ENCODE measurements at regions not wholly inside any gene's neighbourhood (a gene's known extent, or its start where the extent isn't known, plus 50 kb on each side); places are given as distances from the start of the nearest gene placed in this dataset.
"Not testable (repeated sequence)": the region's sequence is repeated elsewhere in the genome, so short reads cannot be mapped to it uniquely, and the experiment has no call there.

DNA sequence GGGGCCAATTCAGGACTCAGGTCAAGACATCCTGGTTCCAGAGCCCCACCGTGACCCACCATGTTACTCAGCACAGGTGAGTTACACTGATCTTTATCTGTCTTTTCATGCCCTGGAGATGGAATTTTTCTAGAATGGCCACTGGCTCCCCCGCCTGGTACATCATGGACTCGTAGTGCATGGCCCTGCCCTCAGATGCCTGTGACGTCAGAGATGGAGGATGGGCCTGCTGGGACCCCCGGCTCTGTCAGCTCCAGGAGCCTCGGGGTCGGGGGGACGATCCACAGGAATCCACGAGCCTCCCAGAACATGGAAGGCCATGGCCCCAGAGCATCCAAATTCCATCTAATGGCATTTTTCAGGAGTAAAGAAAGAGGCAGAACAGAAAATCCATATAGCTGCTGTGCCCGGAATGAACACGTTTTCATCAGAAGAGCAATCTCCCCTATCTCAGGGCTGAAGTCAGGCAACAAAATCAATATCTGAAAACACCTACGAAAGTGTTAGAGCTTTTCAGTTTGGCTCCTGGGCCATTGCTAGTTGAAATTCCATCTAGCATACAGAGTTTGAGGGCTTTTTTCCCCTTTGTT is 146.7 kb upstream of the SFSWAP start:
- H3K4me1 ChIP-seq (ENCODE audit: control insufficient read depth in 2 of 2, insufficient read depth in 2 of 2, low read length in 2 of 2); H3K27ac Mint-ChIP-seq; H3K27me3 ChIP-seq (ENCODE audit: control insufficient read depth in 2 of 2, insufficient read depth in 2 of 2, low read length in 2 of 2); H3K36me3 Mint-ChIP-seq; H3K4me1 Mint-ChIP-seq; ATAC-seq; H3K4me3 Mint-ChIP-seq; H3K36me3 ChIP-seq (ENCODE audit: control insufficient read depth in 2 of 3, insufficient read depth in 3 of 3, low read length in 3 of 3); H3K9me3 Mint-ChIP-seq; H3K4me3 ChIP-seq (ENCODE audit: low read length); DNase-seq; CTCF ChIA-PET; POLR2A ChIA-PET; H3K27ac ChIP-seq (ENCODE audit: low read depth, low read length); intact Hi-C loops (cut with micrococcal nuclease); H3K9me3 ChIP-seq (ENCODE audit: control insufficient read depth in 2 of 3, low read length in 3 of 3): not testable (repeated sequence)
- H3K27me3 Mint-ChIP-seq, result peaks cover 0 to 17% (median 5%) of the 10 kb centered on the region in 5 donors

DNA sequence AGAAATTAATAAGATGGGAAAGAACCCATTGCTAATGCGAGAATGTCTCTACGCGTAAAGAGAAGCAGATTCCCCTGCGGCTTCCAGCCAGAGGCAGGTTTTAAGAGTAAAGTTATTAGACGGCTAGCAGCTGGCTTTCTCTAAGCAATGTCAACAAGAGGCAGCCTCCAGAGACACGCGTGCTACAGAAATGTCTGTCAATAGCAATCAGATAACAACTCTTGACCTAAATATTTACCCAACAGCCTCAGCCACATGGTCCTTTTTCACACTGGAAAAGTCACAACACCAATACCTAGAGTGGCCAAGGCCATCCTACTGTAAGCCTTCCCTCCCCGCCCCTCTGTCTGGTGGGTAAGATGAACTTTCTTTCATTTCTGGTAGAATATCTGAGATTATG is 146.0 kb upstream of the SFSWAP start:
- ChIA-PET POLR2A (no interaction called here), CTCF (no interaction called here)
- DNase-seq, result no peak
- intact Hi-C loops (cut with micrococcal nuclease), result no loop called here
- Histone ChIP-seq H3K4me3 (ENCODE audit: low read length) (no peak overlapping the region), H3K9me3 (ENCODE audit: control insufficient read depth in 2 of 3, low read length in 3 of 3) (no peaks in the 10 kb centered on the region), H3K27me3 (ENCODE audit: control insufficient read depth in 2 of 2, insufficient read depth in 2 of 2, low read length in 2 of 2) (no peaks in the 10 kb centered on the region), H3K4me1 (ENCODE audit: control insufficient read depth in 2 of 2, insufficient read depth in 2 of 2, low read length in 2 of 2) (no peaks in the 10 kb centered on the region), H3K27ac (ENCODE audit: low read depth, low read length) (no peak overlapping the region), H3K36me3 (ENCODE audit: control insufficient read depth in 2 of 3, insufficient read depth in 3 of 3, low read length in 3 of 3) (no peaks in the 10 kb centered on the region)
- Mint-ChIP-seq H3K27ac (no peak overlapping the region), H3K4me3 (no peak overlapping the region), H3K36me3 (peaks cover 0 to 3% (median 0%) of the 10 kb centered on the region in 5 donors), H3K27me3 (peaks cover 0 to 17% (median 5%) of the 10 kb centered on the region in 5 donors), H3K4me1 (peaks cover 0 to 6% (median 0%) of the 10 kb centered on the region in 7 donors), H3K9me3 (peaks cover 0 to 2% (median 0%) of the 10 kb centered on the region in 11 donors)
- no peak for ATAC-seq

DNA sequence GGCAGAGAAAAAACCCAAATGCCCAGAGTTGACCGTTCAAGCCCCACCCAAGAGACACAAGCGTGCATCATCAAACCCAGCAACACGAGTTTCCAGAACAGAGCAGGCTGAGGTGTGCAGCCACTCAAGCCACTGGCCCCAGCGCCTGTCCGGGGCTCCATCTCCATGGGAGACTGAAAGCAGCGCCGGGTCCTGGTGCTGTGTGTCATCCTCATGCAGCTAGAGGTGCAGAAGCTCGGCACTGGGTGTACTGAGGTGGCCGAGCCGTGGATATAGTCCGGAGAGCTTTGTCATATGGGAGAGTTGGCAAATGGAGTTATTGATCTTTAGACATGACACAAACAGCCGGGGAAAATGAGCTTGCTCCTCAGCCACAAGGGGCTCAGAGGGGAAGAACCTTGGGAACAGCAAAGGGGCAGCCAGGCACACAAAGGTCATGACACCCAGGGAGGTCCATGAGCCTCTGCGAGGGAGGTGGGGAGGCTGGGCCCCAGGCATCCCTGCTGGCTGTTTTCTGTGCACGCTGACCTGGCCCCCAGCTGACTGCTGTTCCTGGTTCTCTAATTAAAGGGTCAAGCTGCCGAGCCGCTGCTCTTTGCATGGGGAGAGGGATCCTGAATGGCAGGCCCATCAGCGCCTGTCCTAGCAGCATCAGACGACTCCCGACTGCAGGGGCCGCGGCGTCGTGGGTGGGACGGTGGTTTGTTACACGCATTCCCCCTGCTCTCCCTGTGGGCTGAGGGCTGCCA is 145.4 kb upstream of the SFSWAP start:
- Mint-ChIP-seq H3K27me3 (peaks cover 0 to 17% (median 5%) of the 10 kb centered on the region in 5 donors), H3K4me1 (peaks cover 0 to 6% (median 0%) of the 10 kb centered on the region in 7 donors), H3K4me3 (no peak overlapping the region), H3K36me3 (peaks cover 0 to 3% (median 0%) of the 10 kb centered on the region in 5 donors), H3K27ac (no peak overlapping the region), H3K9me3 (peaks cover 0 to 1% (median 0%) of the 10 kb centered on the region in 11 donors)
- POLR2A ChIA-PET, result no interaction called here
- ATAC-seq (no peak), DNase-seq (no peak)
- H3K27me3 ChIP-seq (ENCODE audit: control insufficient read depth in 2 of 2, insufficient read depth in 2 of 2, low read length in 2 of 2), result no peaks in the 10 kb centered on the region
- H3K27ac ChIP-seq (ENCODE audit: low read depth, low read length), result no peak overlapping the region
- CTCF ChIA-PET, result no interaction called here
- no peaks in the 10 kb centered on the region for H3K4me1 ChIP-seq (ENCODE audit: control insufficient read depth in 2 of 2, insufficient read depth in 2 of 2, low read length in 2 of 2)
- H3K4me3 ChIP-seq (ENCODE audit: low read length), result no peak overlapping the region
- H3K9me3 ChIP-seq (ENCODE audit: control insufficient read depth in 2 of 3, low read length in 3 of 3), result no peaks in the 10 kb centered on the region
- no peaks in the 10 kb centered on the region for H3K36me3 ChIP-seq (ENCODE audit: control insufficient read depth in 2 of 3, insufficient read depth in 3 of 3, low read length in 3 of 3)
- intact Hi-C loops (cut with micrococcal nuclease), result no loop called here

DNA sequence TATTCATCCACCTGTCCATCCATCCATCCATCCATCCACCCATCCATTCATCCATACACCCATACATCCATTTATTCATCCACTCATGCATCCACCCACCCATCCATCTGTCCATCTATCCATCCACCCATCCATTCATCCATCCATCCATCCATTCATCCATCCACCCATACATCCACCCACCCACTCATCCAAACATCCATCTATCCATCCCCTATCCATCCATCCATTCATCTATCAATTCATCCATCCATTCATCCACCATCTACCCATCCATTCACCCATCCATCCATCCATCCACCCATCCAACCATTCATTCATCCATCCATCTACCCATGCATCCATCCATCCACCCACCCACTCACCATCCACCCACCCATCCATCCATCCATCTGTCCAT is 142.6 kb upstream of the SFSWAP start:
- Mint-ChIP-seq H3K27me3 (peaks cover 0 to 17% (median 4%) of the 10 kb centered on the region in 5 donors), H3K4me1 (peaks cover 0 to 6% (median 0%) of the 10 kb centered on the region in 7 donors), H3K4me3 (peak overlapping the region in 1 of 10 donors; percentile 30), H3K9me3 (peaks cover 0 to 1% (median 0%) of the 10 kb centered on the region in 11 donors), H3K36me3 (peaks cover 0 to 3% (median 0%) of the 10 kb centered on the region in 5 donors), H3K27ac (no peak overlapping the region)
- ChIA-PET CTCF (no interaction called here), POLR2A (no interaction called here)
- Histone ChIP-seq H3K4me1 (ENCODE audit: control insufficient read depth in 2 of 2, insufficient read depth in 2 of 2, low read length in 2 of 2) (no peaks in the 10 kb centered on the region), H3K4me3 (ENCODE audit: low read length) (no peak overlapping the region), H3K27ac (ENCODE audit: low read depth, low read length) (no peak overlapping the region), H3K27me3 (ENCODE audit: control insufficient read depth in 2 of 2, insufficient read depth in 2 of 2, low read length in 2 of 2) (no peaks in the 10 kb centered on the region), H3K36me3 (ENCODE audit: control insufficient read depth in 2 of 3, insufficient read depth in 3 of 3, low read length in 3 of 3) (no peaks in the 10 kb centered on the region), H3K9me3 (ENCODE audit: control insufficient read depth in 2 of 3, low read length in 3 of 3) (no peaks in the 10 kb centered on the region)
- intact Hi-C loops (cut with micrococcal nuclease), result no loop called here
- no peak for ATAC-seq
- DNase-seq, result no peak

DNA sequence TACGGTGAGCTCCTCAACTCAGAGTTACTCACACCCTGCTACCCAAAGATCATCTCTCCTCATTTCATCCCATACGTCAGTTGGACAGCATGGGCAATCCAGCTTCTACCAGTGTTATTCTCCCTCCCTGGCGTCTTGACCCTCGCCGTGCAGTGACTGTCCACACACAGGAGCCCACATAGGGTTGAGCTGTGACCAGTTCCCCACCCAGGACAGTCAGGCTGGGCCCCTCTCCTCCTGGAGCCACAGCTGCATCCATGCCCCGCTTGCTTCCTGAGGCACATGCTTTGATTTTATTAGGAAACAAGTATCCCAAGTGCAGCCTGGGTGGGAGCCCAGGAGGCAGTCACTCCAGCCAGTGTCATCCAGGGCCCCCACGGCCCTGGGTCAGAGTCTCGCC is 140.3 kb upstream of the SFSWAP start:
- POLR2A ChIA-PET, result no interaction called here
- no peaks in the 10 kb centered on the region for H3K36me3 ChIP-seq (ENCODE audit: control insufficient read depth in 2 of 3, insufficient read depth in 3 of 3, low read length in 3 of 3)
- no peaks in the 10 kb centered on the region for H3K9me3 ChIP-seq (ENCODE audit: control insufficient read depth in 2 of 3, low read length in 3 of 3)
- Mint-ChIP-seq H3K27me3 (peaks cover 0 to 17% (median 0%) of the 10 kb centered on the region in 5 donors), H3K9me3 (peaks cover 0 to 1% (median 0%) of the 10 kb centered on the region in 11 donors), H3K27ac (no peak overlapping the region), H3K4me3 (no peak overlapping the region), H3K36me3 (peaks cover 0 to 3% (median 0%) of the 10 kb centered on the region in 5 donors), H3K4me1 (peaks cover 0 to 6% (median 0%) of the 10 kb centered on the region in 7 donors)
- H3K27me3 ChIP-seq (ENCODE audit: control insufficient read depth in 2 of 2, insufficient read depth in 2 of 2, low read length in 2 of 2), result no peaks in the 10 kb centered on the region
- no peak overlapping the region for H3K4me3 ChIP-seq (ENCODE audit: low read length)
- intact Hi-C loops (cut with micrococcal nuclease), result no loop called here
- CTCF ChIA-PET, result no interaction called here
- ATAC-seq, result no peak
- H3K27ac ChIP-seq (ENCODE audit: low read depth, low read length), result no peak overlapping the region
- no peaks in the 10 kb centered on the region for H3K4me1 ChIP-seq (ENCODE audit: control insufficient read depth in 2 of 2, insufficient read depth in 2 of 2, low read length in 2 of 2)
- DNase-seq, result no peak

DNA sequence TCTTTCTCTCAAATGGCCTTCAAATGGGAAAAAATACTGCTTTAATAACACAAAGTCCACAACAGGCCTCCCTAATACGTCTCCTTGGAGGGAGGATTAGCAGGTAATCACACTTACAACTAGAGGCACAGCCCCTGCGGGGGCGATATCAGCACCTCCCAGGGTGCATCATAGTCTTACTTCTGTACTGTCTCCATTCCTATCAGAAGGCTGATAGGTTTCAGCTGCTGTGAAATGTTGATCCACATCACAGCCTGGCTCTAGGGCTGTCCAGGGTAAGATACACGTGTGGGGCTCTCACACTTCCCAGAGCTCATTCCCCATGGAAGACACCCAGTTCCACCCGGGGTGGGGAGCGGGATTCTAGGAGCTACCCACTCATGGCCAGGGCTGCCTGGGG is 139.1 kb upstream of the SFSWAP start:
- ATAC-seq, result no peak
- Mint-ChIP-seq H3K9me3 (peaks cover 0 to 6% (median 0%) of the 10 kb centered on the region in 11 donors), H3K36me3 (peaks cover 0 to 3% (median 0%) of the 10 kb centered on the region in 5 donors), H3K4me1 (peaks cover 0 to 6% (median 0%) of the 10 kb centered on the region in 7 donors), H3K27ac (no peak overlapping the region), H3K27me3 (peaks cover 0 to 11% (median 0%) of the 10 kb centered on the region in 5 donors), H3K4me3 (no peak overlapping the region)
- Histone ChIP-seq H3K4me1 (ENCODE audit: control insufficient read depth in 2 of 2, insufficient read depth in 2 of 2, low read length in 2 of 2) (no peaks in the 10 kb centered on the region), H3K36me3 (ENCODE audit: control insufficient read depth in 2 of 3, insufficient read depth in 3 of 3, low read length in 3 of 3) (no peaks in the 10 kb centered on the region), H3K4me3 (ENCODE audit: low read length) (no peak overlapping the region), H3K9me3 (ENCODE audit: control insufficient read depth in 2 of 3, low read length in 3 of 3) (no peaks in the 10 kb centered on the region), H3K27ac (ENCODE audit: low read depth, low read length) (no peak overlapping the region), H3K27me3 (ENCODE audit: control insufficient read depth in 2 of 2, insufficient read depth in 2 of 2, low read length in 2 of 2) (no peaks in the 10 kb centered on the region)
- ChIA-PET CTCF (no interaction called here), POLR2A (no interaction called here)
- intact Hi-C loops (cut with micrococcal nuclease), result no loop called here
- no peak for DNase-seq

DNA sequence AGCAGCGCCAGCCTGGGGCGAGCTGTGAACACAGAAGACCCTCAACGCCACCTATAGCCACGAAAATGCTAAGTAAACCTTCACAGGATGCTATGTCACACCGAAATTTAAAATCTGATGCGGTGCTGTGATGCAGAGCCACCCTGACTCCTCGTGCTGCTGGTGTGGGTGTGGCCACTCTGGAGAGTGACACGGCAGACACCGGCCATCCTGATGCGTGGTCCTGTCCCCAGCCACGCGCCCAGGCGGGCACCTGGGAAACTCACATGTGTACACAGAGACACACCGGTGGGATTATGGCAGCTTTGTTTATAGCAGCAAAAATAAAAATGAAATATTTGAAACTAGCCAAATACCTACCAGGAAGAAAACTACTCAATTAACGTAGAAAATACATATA is 138.3 kb upstream of the SFSWAP start:
- Histone ChIP-seq H3K4me1 (ENCODE audit: control insufficient read depth in 2 of 2, insufficient read depth in 2 of 2, low read length in 2 of 2) (no peaks in the 10 kb centered on the region), H3K27me3 (ENCODE audit: control insufficient read depth in 2 of 2, insufficient read depth in 2 of 2, low read length in 2 of 2) (no peaks in the 10 kb centered on the region), H3K9me3 (ENCODE audit: control insufficient read depth in 2 of 3, low read length in 3 of 3) (no peaks in the 10 kb centered on the region), H3K4me3 (ENCODE audit: low read length) (no peak overlapping the region), H3K27ac (ENCODE audit: low read depth, low read length) (no peak overlapping the region), H3K36me3 (ENCODE audit: control insufficient read depth in 2 of 3, insufficient read depth in 3 of 3, low read length in 3 of 3) (no peaks in the 10 kb centered on the region)
- Mint-ChIP-seq H3K27ac (no peak overlapping the region), H3K36me3 (peaks cover 0 to 3% (median 0%) of the 10 kb centered on the region in 5 donors), H3K4me3 (no peak overlapping the region), H3K4me1 (peaks cover 0 to 6% (median 0%) of the 10 kb centered on the region in 7 donors), H3K9me3 (peaks cover 0 to 6% (median 0%) of the 10 kb centered on the region in 11 donors), H3K27me3 (peaks cover 0 to 11% (median 0%) of the 10 kb centered on the region in 5 donors)
- ATAC-seq, result no peak
- intact Hi-C loops (cut with micrococcal nuclease), result no loop called here
- ChIA-PET POLR2A (no interaction called here), CTCF (no interaction called here)
- no peak for DNase-seq

All from naive thymus-derived CD4-positive, alpha-beta T cell (primary cell).